Karpas-422 (cell line): ENCODE measurements at regions not wholly inside any gene's neighbourhood (a gene's known extent, or its start where the extent isn't known, plus 50 kb on each side); places are given as distances from the start of the nearest gene placed in this dataset.
A peak's percentile ranks its signal among the peaks of the same experiment; 100 is the strongest.

Experiments used
- DNase-seq: peaks from one replicate; pipeline ENCODE4 v3.0.0-alpha.2; 2015
- H2AFZ ChIP-seq: fragments of 200-600 bp; sonication (generic); 2 replicates; pipeline ENCODE4 v1.6.1; 2014; ENCODE audit warnings: antibody characterized with exemption, low read length, mixed read lengths
- H3K27ac ChIP-seq: fragments of 200-600 bp; sonication (generic); 2 replicates; pipeline ENCODE4 v1.5.1; 2014; ENCODE audit warnings: mild to moderate bottlenecking, low read length, moderate library complexity
- H3K27me3 ChIP-seq: fragments of 200-600 bp; sonication (generic); 2 replicates; pipeline ENCODE4 v1.6.1; 2014; ENCODE audit warnings: low read length, mixed read lengths
- H3K36me3 ChIP-seq: fragments of 200-600 bp; sonication (generic); 2 replicates; pipeline ENCODE4 v1.6.1; 2014; ENCODE audit warnings: low read length, mixed read lengths; ENCODE audit not compliant: insufficient read depth
- H3K4me1 ChIP-seq: fragments of 200-600 bp; sonication (generic); 2 replicates; pipeline ENCODE4 v1.6.1; 2014; ENCODE audit warnings: mild to moderate bottlenecking, low read length, mixed read lengths
- H3K4me2 ChIP-seq: fragments of 200-600 bp; sonication (generic); 2 replicates; pipeline ENCODE4 v1.6.1; 2014; ENCODE audit warnings: low read length, low read depth, mild to moderate bottlenecking; ENCODE audit not compliant: poor library complexity, severe bottlenecking
- H3K4me3 ChIP-seq: fragments of 200-600 bp; sonication (generic); 2 replicates; pipeline ENCODE4 v1.5.1; 2014; ENCODE audit warnings: mild to moderate bottlenecking, antibody characterized with exemption, low read length, mixed read lengths
- H3K79me2 ChIP-seq: fragments of 200-600 bp; sonication (generic); 2 replicates; pipeline ENCODE4 v1.6.1; 2014; ENCODE audit warnings: mild to moderate bottlenecking, low read length, mixed read lengths
- H3K9ac ChIP-seq: fragments of 200-600 bp; sonication (generic); 2 replicates; pipeline ENCODE4 v1.6.0; 2014; ENCODE audit warnings: low read length
- H3K9me2 ChIP-seq: fragments of 200-600 bp; sonication (generic), shearing (Covaris generic); replicated peaks from 2 replicates; pipeline ENCODE4 v1.6.0; 2014; ENCODE audit warnings: mild to moderate bottlenecking, low read length, moderate library complexity; ENCODE audit not compliant: insufficient read depth
- H3K9me3 ChIP-seq: fragments of 300-700, 200-600 bp; sonication (generic); 2 replicates; pipeline ENCODE4 v1.6.1; 2014; ENCODE audit warnings: low read length, mixed read lengths
- H4K20me1 ChIP-seq: fragments of 200-600 bp; sonication (generic); 2 replicates; pipeline ENCODE4 v1.6.1; 2014; ENCODE audit warnings: mild to moderate bottlenecking, antibody characterized with exemption, low read length, low read depth; ENCODE audit not compliant: insufficient read depth

DNA sequence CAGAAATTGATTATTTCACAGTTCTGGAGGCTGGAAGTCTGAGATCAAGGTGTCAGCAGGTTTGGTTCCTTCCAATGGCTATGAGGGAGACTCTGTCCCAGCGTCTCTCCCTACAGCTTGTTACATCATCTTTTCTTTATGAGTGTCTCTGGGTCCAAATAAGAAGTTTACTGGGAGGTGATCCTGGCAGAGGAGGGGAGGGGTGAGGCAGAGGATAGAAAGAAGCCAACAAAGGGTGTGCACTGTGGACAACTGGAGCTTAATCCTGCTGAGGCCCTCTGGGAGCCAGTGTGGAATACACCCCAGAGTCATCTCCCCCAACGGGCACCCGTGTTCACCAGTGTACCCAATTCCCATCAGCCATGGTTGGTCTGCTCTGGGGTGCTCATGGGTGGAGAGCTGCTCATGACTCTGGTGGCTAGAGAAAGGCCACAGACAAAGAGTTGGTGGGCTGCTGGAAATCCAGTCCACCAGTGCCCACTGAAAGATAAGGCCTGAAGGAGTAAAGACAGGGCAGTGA is 57.5 kb upstream of the CTLA4 start:
- Histone ChIP-seq H3K79me2 (no peaks in the 10 kb centered on the region), H3K27ac (no peak overlapping the region), H3K9me3 (no peaks in the 10 kb centered on the region), H3K4me2 (no peak overlapping the region), H3K27me3 (no peaks in the 10 kb centered on the region), H3K9ac (no peak overlapping the region), H3K4me1 (no peaks in the 10 kb centered on the region), H2AFZ (no peak overlapping the region), H3K36me3 (no peaks in the 10 kb centered on the region), H3K4me3 (no peak overlapping the region), H4K20me1 (no peaks in the 10 kb centered on the region), H3K9me2 (no peaks in the 10 kb centered on the region)
- DNase-seq: no peak

DNA sequence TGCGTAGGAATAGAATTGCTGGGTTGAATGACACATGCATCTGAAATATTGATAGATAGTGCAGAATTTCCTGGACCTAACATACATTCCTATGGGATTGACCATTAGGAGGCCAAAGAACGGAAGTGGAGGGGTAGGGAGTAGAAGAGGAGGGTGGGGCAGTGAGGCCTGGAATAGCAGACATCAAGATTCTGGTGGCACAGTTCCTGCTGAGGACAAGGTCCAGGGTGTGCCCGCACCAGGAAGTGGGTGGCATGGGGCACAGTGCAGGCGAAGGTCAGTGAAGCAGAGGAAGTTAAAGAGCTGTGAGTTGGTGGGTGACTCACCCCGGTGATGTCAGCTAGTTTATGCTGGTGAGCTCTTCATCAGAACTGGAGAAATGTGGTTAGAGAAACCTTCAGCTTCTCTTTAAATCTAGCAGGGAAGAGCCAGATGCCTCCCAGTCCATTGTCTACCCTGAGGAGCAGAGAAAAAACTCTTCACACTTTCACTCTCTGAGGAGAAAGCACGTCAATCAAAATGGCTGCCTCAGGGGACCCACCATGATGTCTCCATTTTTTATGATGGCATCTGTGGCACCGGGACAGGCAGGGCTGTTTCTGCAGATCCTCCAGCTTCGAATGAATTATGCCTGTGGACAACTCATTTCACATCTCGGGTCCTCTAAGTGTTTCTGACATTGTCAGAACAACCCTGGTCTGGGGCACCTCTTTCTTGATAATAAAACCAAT is 55.9 kb upstream of the CTLA4 start:
- no peak overlapping the region for H3K27ac ChIP-seq
- H3K79me2 ChIP-seq: no peaks in the 10 kb centered on the region
- no peak overlapping the region for H3K9ac ChIP-seq
- no peak for DNase-seq
- no peak overlapping the region for H3K4me2 ChIP-seq
- no peak overlapping the region for H2AFZ ChIP-seq
- H3K4me1 ChIP-seq: no peaks in the 10 kb centered on the region
- no peaks in the 10 kb centered on the region for H3K36me3 ChIP-seq
- H4K20me1 ChIP-seq: no peaks in the 10 kb centered on the region
- H3K4me3 ChIP-seq: no peak overlapping the region
- H3K27me3 ChIP-seq: no peaks in the 10 kb centered on the region
- H3K9me2 ChIP-seq: no peaks in the 10 kb centered on the region
- no peaks in the 10 kb centered on the region for H3K9me3 ChIP-seq

DNA sequence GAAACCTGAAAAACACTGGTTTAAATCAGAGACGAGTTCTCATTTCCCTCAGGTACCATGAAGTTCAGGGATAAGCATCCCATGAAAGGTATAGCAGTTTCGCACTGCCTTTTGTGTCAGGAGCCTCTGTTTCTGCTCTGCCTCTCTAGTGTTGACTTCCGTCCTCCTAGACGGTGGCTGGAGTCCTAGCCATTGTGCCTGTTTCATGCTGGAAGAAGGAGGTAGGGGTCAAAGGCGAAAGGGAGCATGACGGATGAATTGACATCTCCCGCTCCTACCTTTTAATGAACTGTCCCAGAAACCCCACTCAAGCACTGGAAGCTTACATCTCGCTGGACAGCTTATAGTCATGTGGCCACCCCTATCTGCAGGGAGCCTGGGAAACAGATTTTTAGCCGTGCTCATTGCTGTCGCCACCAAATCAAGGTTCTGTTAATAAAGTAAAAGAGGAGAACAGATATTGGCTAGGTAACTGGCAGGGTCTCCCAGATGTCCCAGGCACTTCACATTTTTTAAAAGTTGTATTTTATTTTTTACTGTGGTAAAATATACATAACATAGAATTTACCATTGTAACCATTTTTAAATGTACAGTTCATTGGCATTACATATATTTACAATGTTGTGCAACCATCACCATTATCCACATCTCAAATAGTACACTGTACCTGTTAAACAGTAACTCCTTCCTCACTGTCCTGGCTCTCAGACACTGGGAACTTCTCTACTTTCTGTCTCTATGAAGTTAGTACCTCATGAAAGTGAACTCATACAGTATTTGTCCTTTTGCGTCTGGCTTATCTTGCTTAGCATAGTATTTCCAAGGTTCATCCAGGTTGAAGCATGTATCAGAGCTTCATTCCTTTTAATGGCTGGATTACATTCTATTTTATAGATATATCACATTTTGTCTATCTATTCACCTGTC is 55.0 kb upstream of the CTLA4 start:
- H3K79me2 ChIP-seq: no peaks in the 10 kb centered on the region
- no peaks in the 10 kb centered on the region for H3K9me3 ChIP-seq
- H3K9ac ChIP-seq: no peak overlapping the region
- H3K4me1 ChIP-seq: peaks cover 8% of the 10 kb centered on the region
- H3K4me3 ChIP-seq: no peak overlapping the region
- no peak overlapping the region for H2AFZ ChIP-seq
- H3K36me3 ChIP-seq: no peaks in the 10 kb centered on the region
- no peak overlapping the region for H3K4me2 ChIP-seq
- H3K27me3 ChIP-seq: no peaks in the 10 kb centered on the region
- no peaks in the 10 kb centered on the region for H3K9me2 ChIP-seq
- no peak overlapping the region for H3K27ac ChIP-seq
- no peak for DNase-seq
- H4K20me1 ChIP-seq: no peaks in the 10 kb centered on the region

DNA sequence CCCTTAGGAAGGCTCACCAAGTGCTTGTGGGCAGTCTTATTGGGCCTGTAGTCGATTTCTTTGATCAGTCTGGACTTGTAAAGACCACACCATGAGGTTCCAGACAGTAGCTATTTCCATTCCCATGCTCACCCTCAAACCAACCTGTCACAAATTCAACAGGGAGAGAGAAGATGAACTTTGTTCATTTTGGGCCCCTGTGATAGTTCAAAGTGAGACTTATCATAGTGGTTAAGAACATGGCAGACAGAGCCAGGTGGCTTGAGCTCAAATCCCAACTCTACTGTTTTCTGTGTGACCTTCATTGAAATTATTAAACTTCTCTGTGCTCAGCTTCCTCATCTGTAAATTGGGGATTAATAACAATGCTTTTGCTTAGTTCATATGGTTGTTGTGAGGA is 53.9 kb upstream of the CTLA4 start:
- Histone ChIP-seq H3K9me2 (no peaks in the 10 kb centered on the region), H3K36me3 (no peaks in the 10 kb centered on the region), H3K4me2 (no peak overlapping the region), H4K20me1 (no peaks in the 10 kb centered on the region), H3K9ac (no peak overlapping the region), H3K4me1 (peaks cover 9% of the 10 kb centered on the region), H3K4me3 (no peak overlapping the region), H3K79me2 (no peaks in the 10 kb centered on the region), H3K27ac (no peak overlapping the region), H2AFZ (no peak overlapping the region), H3K9me3 (no peaks in the 10 kb centered on the region), H3K27me3 (no peaks in the 10 kb centered on the region)
- no peak for DNase-seq

DNA sequence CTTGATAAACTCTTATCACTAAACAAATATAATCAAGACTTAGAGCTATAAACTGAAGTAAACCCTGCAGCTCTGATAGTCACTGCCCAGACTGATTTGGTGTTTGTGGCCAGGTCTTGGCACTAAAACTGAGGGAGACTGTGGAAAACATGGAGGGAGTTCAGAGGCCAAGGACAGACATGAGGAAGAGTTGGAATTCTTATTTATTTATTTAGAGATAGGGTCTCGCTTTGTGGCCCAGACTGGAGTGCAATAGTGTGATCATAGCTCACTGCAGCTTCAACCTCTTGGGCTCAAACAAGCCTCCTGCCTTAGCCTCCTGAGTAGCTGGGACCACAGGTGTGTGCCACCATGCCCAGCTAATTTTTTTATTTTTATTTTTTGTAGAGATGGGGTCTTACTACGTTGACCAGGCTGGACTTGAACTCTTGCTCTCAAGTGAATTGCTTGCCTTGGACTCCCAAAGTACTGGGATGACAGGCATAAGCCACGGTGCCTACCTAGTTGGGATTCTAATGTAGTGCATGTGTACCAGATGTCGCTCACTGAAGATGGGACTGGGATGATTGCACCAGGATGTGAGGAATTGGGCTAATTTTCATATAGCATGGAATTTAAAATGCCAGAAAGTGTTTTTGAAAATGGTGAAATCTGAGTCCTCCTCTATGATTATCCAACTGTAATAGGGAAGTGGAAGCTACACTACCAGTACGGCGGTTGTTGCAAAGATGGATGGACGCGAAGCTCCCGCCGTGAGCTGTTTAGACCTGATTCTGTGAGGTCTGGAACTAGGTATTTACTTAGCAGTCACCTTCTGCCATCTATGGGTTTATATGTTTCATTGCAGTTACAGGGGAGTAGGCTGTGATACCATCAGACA is 52.7 kb upstream of the CTLA4 start:
- H3K4me3 ChIP-seq: no peak overlapping the region
- no peak overlapping the region for H2AFZ ChIP-seq
- H3K4me1 ChIP-seq: peaks cover 9% of the 10 kb centered on the region
- H4K20me1 ChIP-seq: no peaks in the 10 kb centered on the region
- H3K27me3 ChIP-seq: no peaks in the 10 kb centered on the region
- no peaks in the 10 kb centered on the region for H3K79me2 ChIP-seq
- no peaks in the 10 kb centered on the region for H3K9me2 ChIP-seq
- no peak overlapping the region for H3K4me2 ChIP-seq
- no peaks in the 10 kb centered on the region for H3K9me3 ChIP-seq
- no peak overlapping the region for H3K27ac ChIP-seq
- no peak overlapping the region for H3K9ac ChIP-seq
- peak; percentile 83 for DNase-seq
- no peaks in the 10 kb centered on the region for H3K36me3 ChIP-seq

DNA sequence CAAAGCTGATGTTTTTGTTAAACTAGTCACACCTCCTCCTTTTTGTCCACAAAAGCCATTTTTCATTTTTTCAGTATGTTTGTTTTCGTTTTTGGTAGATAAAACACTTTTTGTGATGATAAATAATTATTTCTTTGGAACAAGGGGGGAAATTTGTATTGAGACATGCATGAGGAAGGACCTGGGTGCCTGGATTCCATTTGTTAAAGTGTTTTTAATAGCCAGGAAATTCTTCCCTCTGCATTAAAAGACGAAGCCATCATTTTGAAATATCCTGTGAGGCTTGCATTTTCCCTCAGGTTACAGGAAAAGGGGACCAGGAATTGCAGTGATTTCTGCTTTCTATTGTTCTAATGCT is 52.1 kb upstream of the CTLA4 start:
- Histone ChIP-seq H4K20me1 (no peaks in the 10 kb centered on the region), H2AFZ (no peak overlapping the region)

DNA sequence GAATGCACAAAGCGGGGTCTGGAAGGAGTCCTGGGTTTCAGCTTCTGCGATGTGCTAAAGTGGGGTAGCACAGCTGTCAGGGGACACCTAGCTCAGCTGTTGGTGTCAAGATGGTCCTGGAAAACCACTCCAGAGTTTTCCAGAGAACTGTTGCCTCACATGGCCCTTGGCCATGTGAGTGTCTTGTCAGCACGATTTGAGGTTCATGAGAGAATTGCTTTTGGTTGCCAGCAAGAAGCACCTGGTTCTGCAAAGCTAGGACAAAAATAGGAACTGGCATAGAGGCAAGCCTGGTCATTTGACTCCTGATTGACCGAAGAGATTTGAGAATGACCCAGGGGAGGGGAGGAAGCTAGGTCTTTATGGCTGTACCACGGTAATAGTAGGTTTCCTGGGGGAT is 50.4 kb upstream of the CTLA4 start:
- Histone ChIP-seq H4K20me1 (no peaks in the 10 kb centered on the region), H3K9ac (no peak overlapping the region), H3K79me2 (no peaks in the 10 kb centered on the region), H3K4me3 (no peak overlapping the region), H3K4me1 (peaks cover 19% of the 10 kb centered on the region), H2AFZ (no peak overlapping the region), H3K9me2 (no peaks in the 10 kb centered on the region), H3K36me3 (no peaks in the 10 kb centered on the region), H3K4me2 (no peak overlapping the region), H3K27ac (no peak overlapping the region), H3K9me3 (no peaks in the 10 kb centered on the region), H3K27me3 (no peaks in the 10 kb centered on the region)
- DNase-seq: no peak

More for the DNA sequence above, 52.1 kb upstream of the CTLA4 start:
- no peaks in the 10 kb centered on the region for H3K79me2 ChIP-seq
- H3K4me2 ChIP-seq: no peak overlapping the region
- H3K27me3 ChIP-seq: no peaks in the 10 kb centered on the region
- DNase-seq: no peak
- no peak overlapping the region for H3K9ac ChIP-seq
- peaks cover 9% of the 10 kb centered on the region for H3K4me1 ChIP-seq
- H3K9me3 ChIP-seq: no peaks in the 10 kb centered on the region
- no peak overlapping the region for H3K4me3 ChIP-seq
- no peak overlapping the region for H3K27ac ChIP-seq
- H3K9me2 ChIP-seq: no peaks in the 10 kb centered on the region
- H3K36me3 ChIP-seq: no peaks in the 10 kb centered on the region
